Memory B cell (primary cell): ENCODE measurements at regions not wholly inside any gene's neighbourhood (a gene's known extent, or its start where the extent isn't known, plus 50 kb on each side); places are given as distances from the start of the nearest gene placed in this dataset.

Experiments used
- ATAC-seq: fragments of 150-1000 bp; cut with Tn5 transposase; 2 replicates; pipeline ENCODE4 v1.10.0; 2021; ENCODE audit warnings: low read depth, mild to moderate bottlenecking, moderate library complexity
- DNase-seq, 2 donors: peaks; one replicate each; pipeline ENCODE4 v3.0.0; 2022; ENCODE audit warnings: low spot score in 2 of 2
- H3K27ac Mint-ChIP-seq: one replicate; pipeline ENCODE4 v1.8.0; 2022; ENCODE audit warnings: mild to moderate bottlenecking, moderate library complexity, mixed read lengths
- H3K27me3 Mint-ChIP-seq: one replicate; pipeline ENCODE4 v1.8.0; 2022; ENCODE audit warnings: mixed read lengths
- H3K36me3 Mint-ChIP-seq: one replicate; pipeline ENCODE4 v1.8.0; 2022; ENCODE audit warnings: mild to moderate bottlenecking, mixed read lengths
- H3K4me1 Mint-ChIP-seq: one replicate; pipeline ENCODE4 v1.8.0; 2022; ENCODE audit warnings: mixed read lengths
- H3K4me3 Mint-ChIP-seq: one replicate; pipeline ENCODE4 v1.8.0; 2022; ENCODE audit warnings: mild to moderate bottlenecking, moderate library complexity, mixed read lengths
- H3K9me3 Mint-ChIP-seq: one replicate; pipeline ENCODE4 v1.8.0; 2022; ENCODE audit warnings: mixed read lengths

GRCh38 chr3:34296796-34297195 is 498.4 kb downstream of the PDCD6IP start:
- H3K27ac Mint-ChIP-seq, result no peak overlapping the region
- ATAC-seq (no peak), DNase-seq (no peak)
- no peak overlapping the region for H3K4me3 Mint-ChIP-seq
- no peaks in the 10 kb centered on the region for H3K9me3 Mint-ChIP-seq
- H3K4me1 Mint-ChIP-seq, result no peaks in the 10 kb centered on the region
- peaks cover 2% of the 10 kb centered on the region for H3K27me3 Mint-ChIP-seq
- H3K36me3 Mint-ChIP-seq, result peaks cover 6% of the 10 kb centered on the region

GRCh38 chr3:34298653-34299052 is 500.2 kb downstream of the PDCD6IP start:
- peaks cover 3% of the 10 kb centered on the region for H3K27me3 Mint-ChIP-seq
- ATAC-seq, result no peak
- H3K36me3 Mint-ChIP-seq, result peaks cover 6% of the 10 kb centered on the region
- H3K9me3 Mint-ChIP-seq, result no peaks in the 10 kb centered on the region
- no peak for DNase-seq
- H3K27ac Mint-ChIP-seq, result no peak overlapping the region
- H3K4me3 Mint-ChIP-seq, result no peak overlapping the region
- H3K4me1 Mint-ChIP-seq, result no peaks in the 10 kb centered on the region

DNA sequence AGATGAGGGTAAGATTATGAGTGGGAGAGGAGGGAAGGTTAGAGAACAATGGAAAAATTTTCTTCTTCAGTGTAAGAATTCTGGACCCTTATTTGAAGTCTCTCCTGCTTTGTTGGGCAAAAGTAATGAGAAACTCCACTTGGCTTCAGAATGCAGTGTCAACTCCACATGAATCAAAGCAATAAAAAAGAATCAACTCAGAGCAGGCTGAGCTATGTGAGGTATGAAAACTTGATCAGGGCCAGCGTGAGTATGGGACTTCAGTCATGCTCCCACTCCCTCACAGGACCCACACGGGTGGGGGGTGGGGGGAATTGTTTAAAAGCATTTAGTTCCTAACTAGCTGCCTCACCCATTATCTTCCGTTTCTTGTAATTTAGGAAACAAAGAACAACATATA is 502.2 kb downstream of the PDCD6IP start:
- H3K4me1 Mint-ChIP-seq, result peaks cover 3% of the 10 kb centered on the region
- peaks cover 7% of the 10 kb centered on the region for H3K36me3 Mint-ChIP-seq
- H3K27me3 Mint-ChIP-seq, result peaks cover 3% of the 10 kb centered on the region
- H3K4me3 Mint-ChIP-seq, result no peak overlapping the region
- ATAC-seq, result no peak
- H3K9me3 Mint-ChIP-seq, result no peaks in the 10 kb centered on the region
- no peak overlapping the region for H3K27ac Mint-ChIP-seq
- no peak for DNase-seq

DNA sequence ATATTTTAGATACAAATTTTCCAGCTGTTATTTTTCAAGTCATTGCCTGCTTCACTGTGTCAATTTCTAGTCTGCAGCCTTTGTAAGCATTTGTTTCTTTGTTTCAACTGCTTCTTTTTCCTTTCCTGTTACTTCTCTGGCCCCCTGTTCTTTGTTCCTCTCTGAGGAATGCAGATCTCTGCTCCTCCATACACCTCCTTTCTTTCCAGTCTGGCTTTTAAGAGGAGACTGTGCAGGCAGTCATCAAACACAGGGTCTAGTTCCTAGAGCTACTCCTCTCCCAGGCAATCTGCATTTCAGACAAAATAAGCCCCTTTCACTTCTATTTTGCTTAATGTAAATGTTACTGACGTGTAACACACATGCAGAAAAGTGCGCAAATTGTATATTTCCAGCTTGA is 502.9 kb downstream of the PDCD6IP start:
- Mint-ChIP-seq H3K27me3 (peaks cover 1% of the 10 kb centered on the region), H3K36me3 (peaks cover 5% of the 10 kb centered on the region)

DNA sequence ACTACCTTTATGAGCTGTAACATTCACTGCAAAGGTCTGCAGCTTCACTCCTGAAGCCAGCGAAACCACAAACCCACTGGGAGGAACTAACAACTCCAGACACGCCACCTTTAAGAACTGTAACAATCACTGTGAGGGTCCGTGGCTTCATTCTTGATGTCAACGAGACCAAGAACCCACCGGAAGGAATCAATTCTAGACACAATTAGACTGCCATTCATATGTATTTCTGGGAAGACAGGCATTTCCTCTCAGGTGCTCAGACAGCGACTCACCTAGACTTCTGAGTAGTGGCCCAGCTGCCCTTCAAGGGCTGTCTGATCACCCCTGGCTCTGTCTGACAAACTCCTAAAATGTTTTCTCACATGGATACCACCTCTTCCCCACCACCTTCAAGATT is 506.8 kb downstream of the PDCD6IP start:
- Mint-ChIP-seq H3K9me3 (peaks cover 7% of the 10 kb centered on the region), H3K4me1 (peaks cover 3% of the 10 kb centered on the region), H3K4me3 (no peak overlapping the region), H3K36me3 (peaks cover 10% of the 10 kb centered on the region), H3K27me3 (peaks cover 3% of the 10 kb centered on the region), H3K27ac (no peak overlapping the region)
- DNase-seq (no peak), ATAC-seq (no peak)

More for the DNA sequence above, 502.9 kb downstream of the PDCD6IP start:
- H3K9me3 Mint-ChIP-seq, result no peaks in the 10 kb centered on the region
- ATAC-seq (no peak), DNase-seq (no peak)
- no peak overlapping the region for H3K4me3 Mint-ChIP-seq
- H3K27ac Mint-ChIP-seq, result no peak overlapping the region
- peaks cover 3% of the 10 kb centered on the region for H3K4me1 Mint-ChIP-seq

DNA sequence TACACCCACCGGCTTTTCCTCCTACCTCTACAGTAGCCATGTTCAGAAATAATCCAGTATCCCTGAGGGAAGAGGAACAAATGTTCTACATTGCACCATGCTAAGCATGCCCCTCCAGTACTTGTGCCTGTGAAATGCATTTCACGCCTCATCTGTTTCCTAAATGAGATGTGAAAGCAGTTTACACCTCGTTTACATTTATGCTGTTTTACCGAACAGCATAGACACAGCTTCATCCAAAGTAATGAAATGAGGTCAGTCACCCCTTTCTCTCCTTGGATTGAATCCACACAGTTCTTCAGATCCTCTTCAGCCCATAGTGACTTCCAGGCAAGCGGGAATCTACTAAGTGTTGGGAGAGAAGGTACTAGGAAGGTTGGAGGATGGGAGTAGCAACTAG is 514.3 kb downstream of the PDCD6IP start:
- ATAC-seq, result no peak

DNA sequence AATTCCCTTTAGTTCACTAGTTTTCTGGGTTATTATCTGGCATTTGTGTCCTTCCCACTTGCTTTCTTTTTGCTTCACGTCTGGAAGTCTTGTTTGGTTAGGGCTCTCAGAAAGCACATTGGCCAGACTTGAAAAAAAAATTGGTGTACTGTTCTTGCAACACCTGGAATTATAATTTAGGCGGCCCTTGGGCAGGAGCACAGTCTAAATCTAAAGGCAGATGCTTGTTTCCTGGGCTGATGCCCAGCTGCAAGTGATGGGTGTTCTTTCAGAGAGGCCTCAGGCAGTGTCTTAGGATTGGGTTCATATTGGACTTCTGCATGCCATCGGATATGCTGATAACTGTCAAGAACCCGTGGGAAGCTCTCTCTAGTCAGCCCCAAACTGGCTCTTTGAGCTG is 521.5 kb downstream of the PDCD6IP start:
- no peak for ATAC-seq
- Mint-ChIP-seq H3K27ac (no peak overlapping the region), H3K9me3 (peaks cover 4% of the 10 kb centered on the region), H3K4me1 (peaks cover 8% of the 10 kb centered on the region), H3K27me3 (no peaks in the 10 kb centered on the region), H3K36me3 (peaks cover 10% of the 10 kb centered on the region), H3K4me3 (no peak overlapping the region)
- no peak for DNase-seq

More for the DNA sequence above, 514.3 kb downstream of the PDCD6IP start:
- Mint-ChIP-seq H3K36me3 (peaks cover 7% of the 10 kb centered on the region), H3K27ac (peak overlapping the region; percentile 75), H3K27me3 (peaks cover 1% of the 10 kb centered on the region), H3K4me3 (peak overlapping the region; percentile 35), H3K4me1 (peaks cover 6% of the 10 kb centered on the region), H3K9me3 (peaks cover 4% of the 10 kb centered on the region)
- no peak for DNase-seq

GRCh38 chr3:34323517-34323916 is 525.1 kb downstream of the PDCD6IP start:
- DNase-seq (no peak), ATAC-seq (no peak)
- Mint-ChIP-seq H3K4me1 (peaks cover 8% of the 10 kb centered on the region), H3K4me3 (no peak overlapping the region), H3K9me3 (no peaks in the 10 kb centered on the region), H3K27ac (no peak overlapping the region), H3K27me3 (no peaks in the 10 kb centered on the region), H3K36me3 (peaks cover 6% of the 10 kb centered on the region)

- Mint-ChIP-seq H3K36me3 (peaks cover 1% of the 10 kb centered on the region), H3K27ac (no peak overlapping the region)
Measured at GRCh38 chr3:34346656-34347055, 548.2 kb downstream of the PDCD6IP start.

DNA sequence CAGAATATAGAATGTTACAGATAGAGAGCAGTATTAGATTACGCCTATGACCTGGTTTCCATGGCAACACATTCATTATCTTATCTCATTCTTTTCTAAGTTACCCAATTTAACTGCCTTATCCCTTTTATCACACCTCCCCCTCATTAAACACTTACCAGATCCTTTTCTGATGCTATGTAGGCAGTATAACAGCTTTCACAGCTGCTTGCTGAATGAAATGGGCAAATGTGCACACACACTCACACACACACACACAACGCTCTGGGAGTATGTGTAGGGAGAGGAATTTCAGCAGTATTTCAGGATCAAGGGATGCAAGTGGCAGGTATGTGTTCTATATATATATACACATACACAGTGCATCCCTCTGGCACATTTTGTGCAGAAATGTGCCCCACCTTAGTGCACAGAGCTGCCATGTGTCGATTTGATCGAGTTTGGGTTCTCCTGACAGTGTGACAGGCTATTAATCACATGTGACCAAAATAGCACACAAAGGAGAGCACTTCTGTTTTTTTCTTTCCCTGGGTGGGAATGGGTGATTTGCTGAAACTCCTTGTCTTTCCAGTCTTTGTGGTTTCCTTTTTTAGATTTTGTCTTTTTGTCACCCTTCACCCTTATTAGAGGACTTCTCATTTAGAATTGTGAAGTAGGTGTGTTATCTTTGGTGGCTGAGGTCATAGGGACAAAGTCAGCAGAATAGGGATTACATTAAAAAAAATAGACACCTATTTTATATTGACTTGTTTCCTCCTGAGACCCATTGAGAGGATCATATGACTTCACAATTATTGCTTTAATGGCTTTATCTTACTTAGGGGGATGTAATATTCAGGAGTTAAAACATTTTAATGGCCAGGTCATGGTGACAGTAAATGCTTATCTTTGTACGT is 553.7 kb downstream of the PDCD6IP start:
- ATAC-seq (no peak), DNase-seq (no peak)
- Mint-ChIP-seq H3K9me3 (no peaks in the 10 kb centered on the region), H3K36me3 (no peaks in the 10 kb centered on the region), H3K27ac (no peak overlapping the region), H3K27me3 (no peaks in the 10 kb centered on the region), H3K4me1 (no peaks in the 10 kb centered on the region), H3K4me3 (no peak overlapping the region)

More at GRCh38 chr3:34346656-34347055, 548.2 kb downstream of the PDCD6IP start:
- Mint-ChIP-seq H3K4me3 (no peak overlapping the region), H3K9me3 (no peaks in the 10 kb centered on the region), H3K4me1 (no peaks in the 10 kb centered on the region), H3K27me3 (no peaks in the 10 kb centered on the region)
- no peak for DNase-seq
- no peak for ATAC-seq

- Mint-ChIP-seq H3K4me3 (no peak overlapping the region), H3K4me1 (no peaks in the 10 kb centered on the region), H3K27me3 (no peaks in the 10 kb centered on the region)
Measured at GRCh38 chr3:34352778-34353331, 554.4 kb downstream of the PDCD6IP start.

GRCh38 chr3:34357461-34357860 is 559.0 kb downstream of the PDCD6IP start:
- ATAC-seq (no peak), DNase-seq (no peak)
- no peaks in the 10 kb centered on the region for H3K36me3 Mint-ChIP-seq
- peaks cover 4% of the 10 kb centered on the region for H3K4me1 Mint-ChIP-seq
- H3K4me3 Mint-ChIP-seq, result no peak overlapping the region
- H3K27me3 Mint-ChIP-seq, result no peaks in the 10 kb centered on the region
- no peak overlapping the region for H3K27ac Mint-ChIP-seq
- H3K9me3 Mint-ChIP-seq, result no peaks in the 10 kb centered on the region

More at GRCh38 chr3:34352778-34353331, 554.4 kb downstream of the PDCD6IP start:
- no peaks in the 10 kb centered on the region for H3K9me3 Mint-ChIP-seq
- ATAC-seq (no peak), DNase-seq (no peak)
- no peak overlapping the region for H3K27ac Mint-ChIP-seq
- H3K36me3 Mint-ChIP-seq, result no peaks in the 10 kb centered on the region

DNA sequence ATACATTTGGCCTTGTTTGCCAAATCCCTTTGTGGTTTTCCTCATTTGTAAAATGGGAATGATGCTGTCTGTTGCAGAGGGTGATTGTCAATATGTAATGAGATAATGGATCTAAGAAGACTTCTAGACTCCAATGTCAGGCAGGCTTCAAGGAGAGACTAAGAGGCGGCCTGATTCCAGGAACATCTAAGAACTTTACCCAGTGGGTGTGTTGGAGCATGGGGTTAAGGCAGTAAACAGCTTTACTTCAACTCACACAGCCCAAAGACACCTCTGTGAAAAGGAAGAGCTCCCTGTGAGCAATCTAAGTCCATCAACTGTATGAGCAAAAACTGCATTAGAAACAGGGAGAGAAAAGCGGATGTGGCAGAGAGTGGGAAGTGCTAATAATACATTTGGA is 560.6 kb downstream of the PDCD6IP start:
- no peaks in the 10 kb centered on the region for H3K27me3 Mint-ChIP-seq
- H3K4me1 Mint-ChIP-seq, result peaks cover 4% of the 10 kb centered on the region
- no peak overlapping the region for H3K27ac Mint-ChIP-seq
- DNase-seq (no peak), ATAC-seq (no peak)
- H3K9me3 Mint-ChIP-seq, result no peaks in the 10 kb centered on the region
- no peaks in the 10 kb centered on the region for H3K36me3 Mint-ChIP-seq
- no peak overlapping the region for H3K4me3 Mint-ChIP-seq

DNA sequence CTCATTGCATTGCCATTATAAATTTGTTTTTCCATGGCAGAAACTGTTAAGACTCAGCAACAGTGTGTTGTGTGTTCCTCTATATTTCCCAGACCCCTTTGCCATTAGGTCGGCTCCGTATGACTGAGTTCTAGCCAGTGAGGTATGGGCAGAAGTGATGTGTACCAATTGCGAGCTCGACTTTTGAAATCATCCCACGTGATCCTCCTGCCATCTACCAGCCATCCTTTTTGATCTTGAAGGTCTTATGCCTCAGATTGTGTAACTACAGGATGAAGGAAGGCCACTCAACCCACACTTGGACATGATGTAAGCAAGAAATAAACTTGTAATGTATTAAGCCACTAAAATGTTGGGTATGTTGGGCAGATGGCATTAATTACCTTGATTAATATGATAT is 562.3 kb downstream of the PDCD6IP start:
- no peaks in the 10 kb centered on the region for H3K27me3 Mint-ChIP-seq
- H3K36me3 Mint-ChIP-seq, result no peaks in the 10 kb centered on the region
- no peaks in the 10 kb centered on the region for H3K9me3 Mint-ChIP-seq
- H3K4me3 Mint-ChIP-seq, result no peak overlapping the region
- DNase-seq (no peak), ATAC-seq (no peak)
- H3K27ac Mint-ChIP-seq, result no peak overlapping the region
- peaks cover 4% of the 10 kb centered on the region for H3K4me1 Mint-ChIP-seq
